Osteocyte (in vitro differentiated cells): ENCODE measurements at regions not wholly inside any gene's neighbourhood (a gene's known extent, or its start where the extent isn't known, plus 50 kb on each side); places are given as distances from the start of the nearest gene placed in this dataset.

Experiments
- DNase-seq: peaks from one replicate; pipeline ENCODE4 v3.0.0; 2021; ENCODE audit warnings: mixed read lengths; ENCODE audit not compliant: unreplicated experiment; ENCODE audit errors: extremely low spot score
- H3K27ac Mint-ChIP-seq: one replicate; pipeline ENCODE4 v1.8.0; 2021; ENCODE audit warnings: mild to moderate bottlenecking, mixed read lengths; ENCODE audit not compliant: unreplicated experiment
- H3K27me3 Mint-ChIP-seq: one replicate; pipeline ENCODE4 v1.8.0; 2021; ENCODE audit warnings: mixed read lengths; ENCODE audit not compliant: unreplicated experiment
- H3K36me3 Mint-ChIP-seq: one replicate; pipeline ENCODE4 v1.8.0; 2021; ENCODE audit warnings: mixed read lengths; ENCODE audit not compliant: unreplicated experiment
- H3K4me1 Mint-ChIP-seq: one replicate; pipeline ENCODE4 v1.8.0; 2021; ENCODE audit warnings: mixed read lengths; ENCODE audit not compliant: unreplicated experiment
- H3K4me3 Mint-ChIP-seq: one replicate; pipeline ENCODE4 v1.8.0; 2021; ENCODE audit warnings: mild to moderate bottlenecking, moderate library complexity, mixed read lengths; ENCODE audit not compliant: unreplicated experiment
- H3K9me3 Mint-ChIP-seq: one replicate; pipeline ENCODE4 v1.8.0; 2021; ENCODE audit warnings: mixed read lengths; ENCODE audit not compliant: unreplicated experiment
- TF ChIP-seq, protein P1 (sequence below): fragments of 200-600 bp; sonication (generic); IDR thresholded peaks from 2 replicates; pipeline ENCODE4 v1.5.0; 2021; ENCODE audit warnings: antibody characterized with exemption, mild to moderate bottlenecking, moderate library complexity

- TF ChIP-seq, protein P1, sequence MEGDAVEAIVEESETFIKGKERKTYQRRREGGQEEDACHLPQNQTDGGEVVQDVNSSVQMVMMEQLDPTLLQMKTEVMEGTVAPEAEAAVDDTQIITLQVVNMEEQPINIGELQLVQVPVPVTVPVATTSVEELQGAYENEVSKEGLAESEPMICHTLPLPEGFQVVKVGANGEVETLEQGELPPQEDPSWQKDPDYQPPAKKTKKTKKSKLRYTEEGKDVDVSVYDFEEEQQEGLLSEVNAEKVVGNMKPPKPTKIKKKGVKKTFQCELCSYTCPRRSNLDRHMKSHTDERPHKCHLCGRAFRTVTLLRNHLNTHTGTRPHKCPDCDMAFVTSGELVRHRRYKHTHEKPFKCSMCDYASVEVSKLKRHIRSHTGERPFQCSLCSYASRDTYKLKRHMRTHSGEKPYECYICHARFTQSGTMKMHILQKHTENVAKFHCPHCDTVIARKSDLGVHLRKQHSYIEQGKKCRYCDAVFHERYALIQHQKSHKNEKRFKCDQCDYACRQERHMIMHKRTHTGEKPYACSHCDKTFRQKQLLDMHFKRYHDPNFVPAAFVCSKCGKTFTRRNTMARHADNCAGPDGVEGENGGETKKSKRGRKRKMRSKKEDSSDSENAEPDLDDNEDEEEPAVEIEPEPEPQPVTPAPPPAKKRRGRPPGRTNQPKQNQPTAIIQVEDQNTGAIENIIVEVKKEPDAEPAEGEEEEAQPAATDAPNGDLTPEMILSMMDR: no peak
- no peak overlapping the region for H3K4me3 Mint-ChIP-seq
- H3K4me1 Mint-ChIP-seq: no peaks in the 10 kb centered on the region
- peaks cover 29% of the 10 kb centered on the region for H3K9me3 Mint-ChIP-seq
- peaks cover under 1% of the 10 kb centered on the region for H3K27me3 Mint-ChIP-seq
- H3K36me3 Mint-ChIP-seq: no peaks in the 10 kb centered on the region
- DNase-seq: no peak
- no peak overlapping the region for H3K27ac Mint-ChIP-seq
These were observed 1288.2 kb upstream of the CRIM1 start for GRCh38 chr2:35067420-35067819.

GRCh38 chr2:35063836-35064235 is 1291.7 kb upstream of the CRIM1 start:
- Mint-ChIP-seq H3K27me3 (peaks cover 2% of the 10 kb centered on the region), H3K27ac (no peak overlapping the region), H3K36me3 (no peaks in the 10 kb centered on the region), H3K9me3 (peaks cover 6% of the 10 kb centered on the region), H3K4me1 (no peaks in the 10 kb centered on the region), H3K4me3 (no peak overlapping the region)
- DNase-seq: no peak
- TF ChIP-seq, protein P1: no peak

GRCh38 chr2:35035883-35036282 is 1319.7 kb upstream of the CRIM1 start:
- no peaks in the 10 kb centered on the region for H3K27me3 Mint-ChIP-seq
- TF ChIP-seq, protein P1: peak; percentile 36
- H3K36me3 Mint-ChIP-seq: no peaks in the 10 kb centered on the region
- H3K9me3 Mint-ChIP-seq: no peaks in the 10 kb centered on the region
- no peak overlapping the region for H3K27ac Mint-ChIP-seq
- H3K4me1 Mint-ChIP-seq: no peaks in the 10 kb centered on the region
- DNase-seq: no peak
- no peak overlapping the region for H3K4me3 Mint-ChIP-seq

GRCh38 chr2:35033748-35034147 is 1321.8 kb upstream of the CRIM1 start:
- TF ChIP-seq, protein P1: no peak
- no peak for DNase-seq
- Mint-ChIP-seq H3K4me3 (no peak overlapping the region), H3K36me3 (no peaks in the 10 kb centered on the region), H3K27me3 (no peaks in the 10 kb centered on the region), H3K9me3 (no peaks in the 10 kb centered on the region), H3K27ac (no peak overlapping the region), H3K4me1 (no peaks in the 10 kb centered on the region)

DNA sequence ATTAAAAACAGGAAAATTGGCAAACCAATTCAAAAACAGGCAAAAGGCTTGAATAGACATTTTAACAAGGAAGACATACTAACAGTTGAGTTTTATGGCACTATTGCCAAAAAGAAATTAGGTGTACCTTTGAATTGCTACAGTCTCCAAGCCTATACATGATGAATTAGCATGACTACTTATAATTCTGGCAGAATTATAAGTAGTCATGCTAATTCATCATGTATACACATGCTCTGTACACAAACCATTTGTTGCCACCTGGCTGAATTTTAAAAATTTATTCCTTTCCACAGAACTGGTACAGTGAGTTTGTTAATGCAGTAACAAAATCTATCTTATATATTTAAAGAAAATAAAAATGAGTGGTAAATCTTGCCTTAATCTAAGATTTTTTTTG is 1332.0 kb upstream of the CRIM1 start:
- TF ChIP-seq, protein P1: no peak
- Mint-ChIP-seq H3K27me3 (no peaks in the 10 kb centered on the region), H3K4me3 (no peak overlapping the region), H3K4me1 (no peaks in the 10 kb centered on the region), H3K27ac (no peak overlapping the region), H3K9me3 (peaks cover 6% of the 10 kb centered on the region), H3K36me3 (no peaks in the 10 kb centered on the region)
- DNase-seq: no peak
